Endothelial cell of umbilical vein (primary cell): ENCODE measurements at regions not wholly inside any gene's neighbourhood (a gene's known extent, or its start where the extent isn't known, plus 50 kb on each side); places are given as distances from the start of the nearest gene placed in this dataset.

Experiments used
- EZH2 ChIP-seq: IDR thresholded peaks from 2 replicates; pipeline ENCODE4 v1.6.1; 2012; ENCODE audit warnings: borderline replicate concordance, low read depth, mild to moderate bottlenecking, moderate library complexity, low read length, inconsistent platforms; ENCODE audit not compliant: severe bottlenecking
- POLR2A ChIP-seq: IDR thresholded peaks from 2 replicates; pipeline ENCODE4 v1.6.1; 2012; ENCODE audit warnings: low read depth, mild to moderate bottlenecking, control low read depth, low read length
- POLR2AphosphoS5 ChIP-seq: IDR thresholded peaks from 2 replicates; pipeline ENCODE4 v1.6.1; 2012; ENCODE audit warnings: low read depth, mild to moderate bottlenecking, control low read depth, low read length, moderate library complexity; ENCODE audit not compliant: insufficient read depth
- TF ChIP-seq, protein P1 (sequence below): IDR thresholded peaks from 2 replicates; pipeline ENCODE4 v1.6.1; 2011; ENCODE audit not compliant: insufficient read depth, insufficient read length
- TF ChIP-seq, protein P2 (sequence below), 2 donors: IDR thresholded peaks; 1 replicate in 1 of 2; 2 replicates in 1 of 2; pipeline ENCODE4 v1.5.1; 2011; ENCODE audit warnings: low read length in 2 of 2, mild to moderate bottlenecking in 2 of 2, moderate library complexity in 2 of 2, control low read depth in 1 of 2, inconsistent platforms in 1 of 2, low read depth in 1 of 2; ENCODE audit not compliant: insufficient read depth in 1 of 2; ENCODE audit errors: extremely low read depth in 1 of 2

DNA sequence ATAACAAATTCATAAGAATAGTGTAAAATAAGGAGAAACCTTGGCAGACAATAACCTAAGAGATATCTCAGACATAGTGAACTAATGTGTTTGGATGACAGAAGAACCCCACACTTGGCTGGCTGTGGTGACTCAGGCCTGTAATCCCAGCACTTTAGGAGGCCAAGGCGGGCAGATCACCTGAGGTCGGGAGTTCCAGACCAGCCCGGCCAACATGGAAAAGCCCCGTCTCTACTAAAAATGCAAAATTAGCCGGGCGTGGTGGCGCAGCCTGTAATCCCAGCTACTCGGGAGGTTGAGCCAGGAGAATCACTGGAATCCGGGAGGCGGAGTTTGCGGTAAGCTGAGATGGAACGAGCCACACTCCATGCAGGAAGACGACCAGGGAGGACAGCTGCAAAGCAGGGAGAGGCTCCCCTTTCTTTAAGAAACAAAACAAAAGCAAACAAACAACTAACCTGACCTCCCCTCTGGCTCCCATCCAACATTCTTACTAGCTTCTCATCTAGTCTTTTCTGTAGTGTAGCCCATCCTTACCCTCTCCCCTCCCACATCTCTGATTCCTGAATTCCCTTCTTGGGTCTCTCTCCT, 84.2 kb downstream of the ZNF280B start:
- TF ChIP-seq POLR2A (no peak), POLR2AphosphoS5 (no peak), EZH2 (no peak)
- TF ChIP-seq, protein P1, sequence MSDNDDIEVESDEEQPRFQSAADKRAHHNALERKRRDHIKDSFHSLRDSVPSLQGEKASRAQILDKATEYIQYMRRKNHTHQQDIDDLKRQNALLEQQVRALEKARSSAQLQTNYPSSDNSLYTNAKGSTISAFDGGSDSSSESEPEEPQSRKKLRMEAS, result no peak
- TF ChIP-seq, protein P2, sequence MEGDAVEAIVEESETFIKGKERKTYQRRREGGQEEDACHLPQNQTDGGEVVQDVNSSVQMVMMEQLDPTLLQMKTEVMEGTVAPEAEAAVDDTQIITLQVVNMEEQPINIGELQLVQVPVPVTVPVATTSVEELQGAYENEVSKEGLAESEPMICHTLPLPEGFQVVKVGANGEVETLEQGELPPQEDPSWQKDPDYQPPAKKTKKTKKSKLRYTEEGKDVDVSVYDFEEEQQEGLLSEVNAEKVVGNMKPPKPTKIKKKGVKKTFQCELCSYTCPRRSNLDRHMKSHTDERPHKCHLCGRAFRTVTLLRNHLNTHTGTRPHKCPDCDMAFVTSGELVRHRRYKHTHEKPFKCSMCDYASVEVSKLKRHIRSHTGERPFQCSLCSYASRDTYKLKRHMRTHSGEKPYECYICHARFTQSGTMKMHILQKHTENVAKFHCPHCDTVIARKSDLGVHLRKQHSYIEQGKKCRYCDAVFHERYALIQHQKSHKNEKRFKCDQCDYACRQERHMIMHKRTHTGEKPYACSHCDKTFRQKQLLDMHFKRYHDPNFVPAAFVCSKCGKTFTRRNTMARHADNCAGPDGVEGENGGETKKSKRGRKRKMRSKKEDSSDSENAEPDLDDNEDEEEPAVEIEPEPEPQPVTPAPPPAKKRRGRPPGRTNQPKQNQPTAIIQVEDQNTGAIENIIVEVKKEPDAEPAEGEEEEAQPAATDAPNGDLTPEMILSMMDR (IDR thresholded peaks at IDR 0.05; ENCODE audit: extremely low read depth in 1 of 2, insufficient read depth in 1 of 2, low read depth in 1 of 2, low read length in 2 of 2), result no peak
